NCI-H2171 (cell line): ENCODE measurements at regions not wholly inside any gene's neighbourhood (a gene's known extent, or its start where the extent isn't known, plus 50 kb on each side); places are given as distances from the start of the nearest gene placed in this dataset.
A peak's percentile ranks its signal among the peaks of the same experiment; 100 is the strongest.
"Not testable (repeated sequence)": the region's sequence is repeated elsewhere in the genome, so short reads cannot be mapped to it uniquely, and the experiment has no call there.

Experiments
- DNase-seq: peaks from one replicate; lab custom pipeline; 2025; lab: John Stamatoyannopoulos, UW

- DNase-seq, result not testable (repeated sequence)
Observed at GRCh38 chr6:3672339-3672738, 79.2 kb downstream of the PXDC1 start.

GRCh38 chr6:3671382-3671781, 80.1 kb downstream of the PXDC1 start:
- DNase-seq, result no peak

DNA sequence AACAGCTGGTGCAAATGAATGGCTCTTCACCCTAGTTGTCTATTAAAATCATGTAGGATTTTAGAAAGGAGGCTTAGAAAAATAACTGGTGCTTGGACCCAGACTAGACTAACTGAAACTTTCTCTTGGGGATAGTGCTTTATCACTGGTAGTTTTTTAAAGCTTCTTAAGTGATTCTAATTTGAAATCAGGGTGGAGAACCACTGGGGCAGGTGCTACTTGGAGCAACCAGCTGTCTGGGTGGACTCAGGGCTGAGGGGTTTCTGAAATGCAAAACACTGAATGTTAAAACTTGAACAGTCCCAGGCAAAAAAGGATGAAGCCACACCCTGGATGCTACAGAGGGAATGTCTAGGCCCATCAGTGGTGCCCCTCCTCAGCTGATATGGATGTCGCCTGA, 81.2 kb downstream of the PXDC1 start:
- no peak for DNase-seq

GRCh38 chr6:3669916-3670315, 81.6 kb downstream of the PXDC1 start:
- DNase-seq, result no peak

DNA sequence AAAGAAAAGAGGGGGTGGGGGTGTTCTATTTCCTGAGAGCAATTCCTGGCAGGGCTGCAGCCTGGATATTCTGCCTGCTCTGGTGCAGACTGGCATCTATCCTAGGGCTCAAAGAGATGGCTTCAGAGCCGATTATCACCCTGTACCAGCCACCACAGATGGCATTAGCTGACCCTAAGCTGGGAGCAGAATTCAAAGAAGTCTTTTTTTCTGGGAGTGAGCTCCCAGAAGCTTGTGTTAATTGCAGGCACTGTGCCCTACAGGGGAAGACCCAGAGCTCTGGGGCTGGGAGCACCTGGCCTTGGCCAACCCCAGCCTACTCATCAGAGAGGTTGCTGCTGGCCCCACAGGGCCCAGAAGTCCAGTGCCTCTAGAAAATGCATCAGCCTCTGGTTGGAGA, 85.9 kb downstream of the PXDC1 start:
- DNase-seq, result no peak

GRCh38 chr6:3664625-3665041, 86.9 kb downstream of the PXDC1 start:
- no peak for DNase-seq

DNA sequence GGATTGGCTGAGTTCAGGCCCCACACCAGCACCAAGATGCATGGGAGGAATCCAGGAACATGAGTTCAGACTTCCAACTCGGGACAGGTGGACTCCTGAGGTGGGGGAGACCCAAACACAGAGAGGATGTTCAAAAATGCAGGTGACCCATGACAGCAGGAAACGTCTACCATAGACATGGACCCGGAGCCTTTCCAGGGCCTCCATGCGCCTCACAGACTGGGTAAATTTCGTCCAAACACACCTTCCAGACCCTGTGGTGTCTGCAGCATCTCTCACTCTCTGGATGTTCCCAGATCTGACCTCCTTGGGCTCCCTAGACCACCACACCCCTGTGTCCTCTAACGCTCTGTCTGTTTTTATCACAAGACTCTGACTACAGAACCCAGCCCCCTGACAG, 87.7 kb downstream of the PXDC1 start:
- DNase-seq, result no peak

DNA sequence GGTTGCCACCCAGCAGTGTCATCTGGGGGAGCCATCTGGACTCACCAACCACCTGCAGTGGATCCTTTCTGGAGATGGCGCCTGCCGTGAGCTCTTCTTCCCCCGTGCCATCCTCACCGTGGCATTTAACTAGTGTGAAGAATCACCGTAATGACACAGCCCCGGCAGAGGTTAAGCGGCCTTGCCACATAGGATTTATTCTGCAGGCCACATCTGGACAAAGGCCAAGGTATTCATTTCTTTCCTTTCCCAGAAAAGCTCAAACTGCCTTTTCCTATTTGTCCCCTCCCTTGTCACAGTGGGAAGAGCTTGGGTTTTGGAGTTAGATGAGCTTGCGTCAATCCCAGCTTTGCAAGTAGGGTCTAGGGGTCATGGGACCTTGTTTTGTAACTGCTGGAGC, 88.4 kb downstream of the PXDC1 start:
- no peak for DNase-seq

DNA sequence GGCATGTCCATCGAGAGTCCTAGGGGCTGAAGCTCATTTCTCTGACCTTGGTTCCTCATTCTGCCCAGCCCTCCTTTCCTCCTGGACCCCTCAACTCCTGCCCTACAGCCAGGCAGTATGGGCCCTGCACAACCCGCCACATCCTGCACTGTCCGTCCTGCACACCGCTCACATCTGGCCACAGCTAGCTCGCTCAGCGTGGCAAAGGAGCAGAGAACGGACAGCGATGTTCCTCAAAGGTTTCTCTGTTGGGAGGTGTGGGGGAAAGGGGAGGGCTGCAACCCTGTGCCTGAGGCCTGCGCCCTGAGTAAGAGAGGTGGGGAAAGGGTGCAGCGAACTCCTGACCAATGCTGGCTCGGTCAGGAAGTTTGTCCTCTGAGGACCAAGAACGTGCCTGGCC, 90.1 kb downstream of the PXDC1 start:
- no peak for DNase-seq

- DNase-seq, result no peak
Observed at GRCh38 chr6:3660473-3660872, 91.0 kb downstream of the PXDC1 start.

GRCh38 chr6:3659748-3660147, 91.8 kb downstream of the PXDC1 start:
- DNase-seq, result no peak

GRCh38 chr6:3656076-3656475, 95.4 kb downstream of the PXDC1 start:
- DNase-seq, result no peak

DNA sequence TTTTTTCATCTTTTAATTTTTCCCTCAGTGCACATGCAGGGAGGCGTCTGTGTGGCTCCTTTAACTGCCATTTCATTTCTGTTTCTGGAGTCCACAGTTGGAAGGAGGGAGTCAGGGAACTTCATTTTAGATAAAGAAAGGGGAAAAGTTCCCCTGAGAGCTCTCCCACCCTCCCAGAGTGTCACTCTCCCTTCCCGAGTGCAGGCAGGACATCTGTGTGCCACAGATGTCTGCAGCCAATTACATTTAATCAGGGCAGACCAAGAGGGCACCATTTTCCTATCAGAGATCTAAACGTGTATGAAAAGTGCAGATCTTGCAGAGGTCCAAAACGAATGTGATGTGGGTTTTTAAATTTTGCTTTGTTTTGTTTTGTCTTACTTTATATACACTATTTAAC, 96.6 kb downstream of the PXDC1 start:
- peak; percentile 38 for DNase-seq

GRCh38 chr6:3654436-3654835, 97.1 kb downstream of the PXDC1 start:
- DNase-seq, result no peak

- no peak for DNase-seq
Observed at GRCh38 chr6:3653528-3654070, 97.9 kb downstream of the PXDC1 start.

DNA sequence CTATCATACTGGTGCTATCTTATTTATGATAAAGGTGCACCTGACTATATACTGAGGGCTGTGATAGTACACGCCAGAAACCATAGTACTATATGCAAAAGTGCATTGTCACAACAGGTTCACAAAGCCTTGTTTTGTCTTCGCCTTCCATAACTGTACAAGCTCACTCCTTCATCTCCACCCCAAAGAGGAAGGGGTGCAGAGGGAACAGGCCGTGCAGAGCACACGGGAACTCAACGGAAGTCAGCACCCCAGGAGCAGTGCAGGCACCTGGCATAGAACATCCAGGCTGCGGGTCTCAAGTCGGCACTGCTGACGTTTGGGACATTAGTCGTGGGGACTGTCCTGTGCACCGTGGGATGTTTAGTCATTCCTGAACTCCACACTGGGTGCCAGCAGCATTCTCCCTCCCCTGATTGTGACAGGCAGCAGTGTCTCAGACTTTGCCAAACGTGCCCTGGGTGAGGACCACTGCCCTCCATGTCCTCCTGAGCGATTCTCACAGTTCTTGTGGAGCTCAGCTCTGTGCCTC, 99.7 kb downstream of the PXDC1 start:
- DNase-seq, result no peak

DNA sequence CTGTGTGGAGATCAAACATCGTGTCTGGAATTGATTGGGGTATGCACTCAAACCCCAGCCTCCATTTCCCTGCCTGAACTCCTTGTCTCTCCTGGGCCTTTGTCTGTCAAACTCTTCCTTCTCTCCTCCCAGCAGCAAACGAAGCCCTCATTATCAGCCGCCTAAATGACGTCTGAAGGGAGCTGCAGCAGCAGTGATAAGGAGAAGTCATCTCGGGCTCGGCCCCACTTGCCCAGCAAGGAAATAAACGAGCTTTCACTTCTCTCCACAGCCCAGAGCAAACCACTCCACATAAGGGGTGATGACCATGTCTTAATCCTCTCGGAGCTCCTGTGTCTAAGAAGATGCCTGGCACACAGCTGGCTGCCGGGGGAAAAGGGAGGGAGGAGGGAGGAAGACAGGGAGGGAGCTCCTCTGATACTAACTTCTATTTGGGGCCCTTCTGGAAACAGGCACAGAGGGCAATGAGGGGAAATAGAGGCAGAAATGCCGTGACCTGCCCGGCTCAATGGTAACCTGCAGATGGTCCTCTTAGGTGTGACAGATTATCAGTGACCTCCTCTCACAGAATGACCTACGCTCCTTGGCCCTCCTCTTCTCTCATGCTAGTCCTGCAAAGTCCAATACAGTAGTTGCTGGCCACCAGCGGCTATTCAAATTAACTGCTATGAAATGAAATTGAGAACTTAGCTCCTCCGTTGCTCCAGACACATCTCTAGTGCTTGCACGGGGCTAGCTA, 100.4 kb downstream of the PXDC1 start:
- no peak for DNase-seq

DNA sequence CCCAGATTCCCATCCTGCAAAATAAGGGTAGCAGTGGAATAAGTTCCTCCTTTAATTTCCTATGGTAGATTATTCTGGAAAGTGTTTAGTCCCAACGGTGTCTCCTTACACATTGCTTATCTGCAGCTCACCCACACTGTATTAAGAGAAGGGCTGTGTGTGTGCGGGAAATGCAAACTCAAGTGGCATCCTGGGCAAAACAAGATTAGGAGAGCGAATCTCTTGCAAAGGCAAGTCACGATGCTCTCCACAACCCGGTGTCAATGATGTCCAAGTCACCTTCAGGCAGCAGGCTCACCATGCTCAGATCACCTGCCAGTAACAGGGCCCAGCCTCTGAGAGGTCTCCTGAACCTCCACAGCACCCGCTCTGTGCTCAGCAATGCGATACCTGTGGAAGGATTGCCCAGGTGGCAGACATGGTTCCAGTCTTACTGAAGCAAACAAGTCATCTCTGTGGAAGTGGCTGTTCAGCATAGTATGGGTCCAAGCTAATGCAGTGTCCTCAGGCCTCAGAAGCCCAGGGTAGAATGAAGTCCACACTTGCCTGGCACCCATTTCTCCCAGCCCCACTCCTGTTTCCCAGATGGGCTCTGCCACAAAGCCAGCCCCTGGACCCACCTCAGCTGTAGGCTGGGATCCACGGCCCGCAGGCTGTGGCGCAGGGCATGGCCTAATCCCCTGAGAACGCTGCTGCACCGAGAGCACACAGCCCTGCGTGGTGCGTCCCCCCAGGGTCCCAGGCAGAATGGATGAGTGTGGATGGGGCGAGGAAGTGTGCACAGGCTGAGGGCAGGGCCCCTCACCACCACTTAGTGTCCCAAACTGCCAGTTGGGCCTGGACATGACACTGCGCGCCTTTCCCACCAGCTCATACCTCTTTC, 101.2 kb downstream of the PXDC1 start:
- no peak for DNase-seq

- DNase-seq, result no peak
Observed at GRCh38 chr6:3648724-3649123, 102.8 kb downstream of the PXDC1 start.

GRCh38 chr6:3646616-3647362, 104.7 kb downstream of the PXDC1 start:
- DNase-seq, result no peak

DNA sequence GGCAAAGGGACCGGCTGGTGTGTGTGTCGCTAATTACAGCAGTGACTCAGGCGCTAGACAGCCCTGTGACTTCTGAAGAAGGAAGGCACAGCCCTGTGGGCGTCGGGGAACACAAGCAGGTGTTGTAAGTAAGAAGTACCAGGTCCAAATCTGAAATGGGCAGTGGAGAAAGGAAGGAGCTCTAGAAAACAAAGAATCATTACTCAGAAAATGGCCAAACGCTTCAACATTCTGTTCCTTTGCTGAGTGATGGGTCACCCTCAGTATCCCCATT, 106.8 kb downstream of the PXDC1 start:
- DNase-seq, result no peak
